Fibroblast of pulmonary artery (primary cell): ENCODE measurements at regions not wholly inside any gene's neighbourhood (a gene's known extent, or its start where the extent isn't known, plus 50 kb on each side); places are given as distances from the start of the nearest gene placed in this dataset.

Source experiments
- DNase-seq: peaks from one replicate; pipeline ENCODE4 v3.0.0-alpha.2; 2010; ENCODE audit warnings: low read depth
- H3K4me3 ChIP-seq: replicated peaks from 2 replicates; pipeline ENCODE4 v1.5.1; 2011; ENCODE audit warnings: low read depth, mild to moderate bottlenecking, control low read depth, low read length, moderate library complexity
- CTCF ChIP-seq: IDR thresholded peaks from 2 replicates; pipeline ENCODE4 v1.5.1; 2011; ENCODE audit warnings: mild to moderate bottlenecking, control low read depth, low read length, inconsistent platforms; ENCODE audit errors: missing control alignments

- DNase-seq: peak; percentile 55
- H3K4me3 ChIP-seq: no peak overlapping the region
- TF ChIP-seq CTCF: no peak
Observed at GRCh38 chr2:66925128-66925527, 472.0 kb upstream of the ETAA1 start.

- no peak overlapping the region for H3K4me3 ChIP-seq
- TF ChIP-seq CTCF: no peak
- DNase-seq: no peak
Observed at GRCh38 chr2:66926594-66927112, 470.5 kb upstream of the ETAA1 start.

- TF ChIP-seq CTCF: no peak
- peak; percentile 84 for DNase-seq
Observed at GRCh38 chr2:66929632-66930338, 467.3 kb upstream of the ETAA1 start.

GRCh38 chr2:66930339-66931220, 466.6 kb upstream of the ETAA1 start:
- H3K4me3 ChIP-seq: no peak overlapping the region
- DNase-seq: no peak
- TF ChIP-seq CTCF: no peak

More at GRCh38 chr2:66929632-66930338, 467.3 kb upstream of the ETAA1 start:
- no peak overlapping the region for H3K4me3 ChIP-seq

GRCh38 chr2:66938471-66938967, 458.6 kb upstream of the ETAA1 start:
- no peak overlapping the region for H3K4me3 ChIP-seq
- DNase-seq: no peak
- TF ChIP-seq CTCF: no peak

GRCh38 chr2:66940080-66940479, 457.1 kb upstream of the ETAA1 start:
- no peak for DNase-seq
- H3K4me3 ChIP-seq: no peak overlapping the region
- no peak for TF ChIP-seq CTCF
